Neural progenitor cell (in vitro differentiated cells): ENCODE measurements at regions not wholly inside any gene's neighbourhood (a gene's known extent, or its start where the extent isn't known, plus 50 kb on each side); places are given as distances from the start of the nearest gene placed in this dataset.

Experiments used
- CTCF ChIP-seq: fragments of 200-600 bp; sonication (generic); IDR thresholded peaks from 2 replicates; pipeline ENCODE4 v1.5.1; 2017; ENCODE audit warnings: antibody characterized with exemption, mild to moderate bottlenecking
- EZH2 ChIP-seq: fragments of 200-600 bp; sonication (generic); IDR thresholded peaks from 2 replicates; pipeline ENCODE4 v1.6.1; 2017; ENCODE audit warnings: antibody characterized with exemption, mild to moderate bottlenecking, moderate library complexity

GRCh38 chr2:43106559-43107527, 119.6 kb downstream of the ZFP36L2 start:
- TF ChIP-seq CTCF (no peak), EZH2 (no peak)
